NCI-H345 (cell line): ENCODE measurements at regions not wholly inside any gene's neighbourhood (a gene's known extent, or its start where the extent isn't known, plus 50 kb on each side); places are given as distances from the start of the nearest gene placed in this dataset.
"Not testable (repeated sequence)": the region's sequence is repeated elsewhere in the genome, so short reads cannot be mapped to it uniquely, and the experiment has no call there.

ENCODE experiments used
- DNase-seq: peaks from one replicate; lab custom pipeline; 2025; lab: John Stamatoyannopoulos, UW

DNA sequence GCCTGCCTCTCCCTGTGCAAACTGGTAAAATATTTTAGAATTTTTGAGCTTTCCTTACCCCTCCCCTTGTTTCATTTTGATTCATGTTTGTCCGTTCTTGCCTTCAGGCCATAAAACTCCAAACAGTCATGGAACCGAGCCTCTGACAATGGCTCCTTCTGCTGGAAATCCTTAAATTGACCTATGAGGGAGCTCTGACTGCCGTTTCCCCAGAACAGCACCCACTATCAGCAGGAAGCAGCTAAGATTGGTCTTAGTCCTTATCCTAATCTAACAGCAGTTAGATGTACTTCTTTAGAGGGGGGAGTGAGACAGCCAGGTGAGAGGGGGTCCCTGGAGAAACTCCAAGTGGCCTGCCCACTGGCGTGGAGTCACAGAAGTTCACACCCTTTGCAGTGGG, 106.7 kb downstream of the FAM174A start:
- no peak for DNase-seq

DNA sequence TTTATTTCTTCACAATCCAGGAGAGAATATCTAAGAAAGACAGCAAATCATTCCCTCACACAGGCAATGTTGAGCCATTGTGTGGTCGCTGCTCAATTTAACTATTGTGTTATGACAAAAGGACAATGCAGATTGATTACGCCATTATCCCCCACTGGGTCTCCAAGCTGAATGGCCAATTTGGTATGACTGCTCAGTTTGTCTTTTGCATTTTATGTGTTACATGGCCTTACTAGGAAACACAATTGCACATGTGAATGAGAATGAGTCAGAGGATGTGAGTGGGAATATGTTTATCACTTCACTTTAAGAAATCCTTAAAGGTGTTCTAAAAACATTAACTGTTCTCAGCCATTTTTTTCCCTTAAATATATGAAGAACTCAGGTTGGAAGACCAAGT, 108.3 kb downstream of the FAM174A start:
- peak; percentile 38 for DNase-seq

DNA sequence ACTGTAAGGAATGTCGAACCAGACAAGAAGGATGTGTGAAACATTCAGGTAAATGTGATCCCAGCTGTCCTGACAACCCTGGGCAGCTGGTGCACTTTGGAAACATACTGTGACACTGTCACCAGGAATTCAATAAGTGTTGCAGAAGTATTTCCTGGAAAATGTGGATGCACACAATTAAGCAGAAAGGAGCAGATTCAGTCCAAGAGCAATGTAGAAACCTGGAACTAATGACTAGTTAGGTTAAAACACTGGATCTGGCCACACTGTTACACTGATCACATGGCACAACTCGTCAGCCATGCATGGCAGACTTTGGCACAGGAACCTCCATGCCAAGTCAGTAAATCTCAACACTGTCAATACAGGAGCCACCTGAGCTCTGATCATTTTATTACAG, 109.0 kb downstream of the FAM174A start:
- peak; percentile 85 for DNase-seq

DNA sequence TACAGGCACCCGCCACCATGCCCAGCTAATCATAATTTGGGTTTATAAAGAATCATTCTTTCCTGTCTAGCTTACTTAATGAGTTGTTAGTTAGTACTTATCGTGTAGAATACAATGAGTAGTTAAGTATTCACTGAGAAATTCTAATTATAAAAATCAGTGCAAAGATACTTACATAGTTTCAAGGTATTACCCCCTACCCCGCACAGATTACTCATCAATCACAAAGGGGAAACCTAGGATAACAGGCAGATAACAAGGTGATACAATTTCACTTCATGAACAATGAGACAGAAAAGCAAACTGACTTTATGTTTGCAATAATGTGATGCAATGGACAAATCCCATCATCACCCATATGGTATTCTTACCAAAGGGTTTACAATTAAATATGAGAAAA, 109.6 kb downstream of the FAM174A start:
- no peak for DNase-seq

DNA sequence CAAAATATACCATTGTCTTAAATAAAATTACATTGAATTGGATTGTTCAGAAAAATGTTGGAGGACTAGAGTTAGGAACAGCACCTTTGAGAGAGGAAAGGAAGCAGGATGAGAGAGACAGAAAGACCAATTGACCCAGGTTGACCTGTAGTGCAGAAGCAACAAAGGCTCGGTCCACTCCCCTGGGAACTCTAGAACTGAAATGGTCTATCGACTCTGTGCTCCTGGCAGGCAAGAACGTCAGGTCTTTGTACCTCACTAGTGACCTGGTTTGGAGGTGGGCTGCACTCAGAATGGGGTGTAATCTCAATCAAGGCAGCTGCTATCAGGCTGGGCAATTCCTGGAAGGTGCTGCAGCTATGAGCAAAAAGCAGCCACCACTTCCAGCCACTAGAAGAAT, 110.8 kb downstream of the FAM174A start:
- DNase-seq: no peak

DNA sequence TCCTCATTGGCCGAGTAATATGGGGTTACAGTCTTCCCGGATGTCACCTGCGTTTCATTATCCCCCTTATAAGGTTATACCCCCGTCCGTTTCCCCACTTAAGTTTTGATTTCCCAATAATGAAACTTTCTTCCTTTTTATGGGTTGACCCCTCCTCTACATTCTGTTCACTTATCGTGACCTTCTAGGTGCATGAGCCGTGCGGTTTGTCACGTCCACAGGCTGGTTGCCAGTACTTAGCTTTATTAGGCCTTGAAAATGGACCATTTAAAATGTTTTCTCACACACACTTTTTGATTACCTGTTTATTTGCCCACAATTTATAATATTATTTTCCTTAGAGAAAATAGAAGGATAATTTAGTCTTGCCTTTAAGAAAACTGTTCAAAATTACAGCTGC, 111.5 kb downstream of the FAM174A start:
- no peak for DNase-seq

DNA sequence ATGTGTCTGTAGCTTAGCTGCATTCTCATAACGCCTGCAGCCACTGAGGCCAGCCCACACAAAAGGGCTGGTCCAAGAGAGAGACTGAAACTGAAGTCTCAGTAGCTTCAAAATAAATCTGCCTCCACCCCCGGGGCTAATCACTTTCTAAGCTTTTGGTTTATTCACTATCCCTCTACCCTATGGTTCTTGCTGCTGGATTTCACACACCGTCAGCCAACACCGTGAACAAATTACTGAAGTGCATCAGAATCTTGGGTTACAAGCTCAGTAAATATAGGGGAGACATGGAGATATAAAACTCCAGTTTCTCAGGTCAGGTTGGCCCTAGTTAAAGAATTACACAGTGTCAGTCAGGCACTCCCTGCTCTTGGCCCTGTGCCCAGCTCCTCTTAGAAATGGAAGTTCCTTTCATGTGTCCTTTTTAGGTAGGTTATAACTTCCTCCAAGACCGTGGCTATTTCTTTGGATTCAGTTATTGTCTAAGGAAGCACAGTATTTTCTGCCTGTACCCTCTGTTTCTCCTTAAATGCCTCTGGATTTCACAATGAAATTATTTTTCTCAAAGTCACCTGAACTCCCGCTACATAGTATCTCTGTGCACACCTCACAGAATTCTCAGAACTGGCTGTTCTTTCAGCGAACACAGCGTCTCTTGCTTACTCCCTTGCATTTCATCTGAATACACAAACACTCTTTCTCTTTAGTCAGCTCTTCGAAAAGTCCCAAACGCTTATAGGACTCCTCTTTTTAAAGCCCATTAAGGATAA, 112.5 kb downstream of the FAM174A start:
- DNase-seq: peak; percentile 61

DNA sequence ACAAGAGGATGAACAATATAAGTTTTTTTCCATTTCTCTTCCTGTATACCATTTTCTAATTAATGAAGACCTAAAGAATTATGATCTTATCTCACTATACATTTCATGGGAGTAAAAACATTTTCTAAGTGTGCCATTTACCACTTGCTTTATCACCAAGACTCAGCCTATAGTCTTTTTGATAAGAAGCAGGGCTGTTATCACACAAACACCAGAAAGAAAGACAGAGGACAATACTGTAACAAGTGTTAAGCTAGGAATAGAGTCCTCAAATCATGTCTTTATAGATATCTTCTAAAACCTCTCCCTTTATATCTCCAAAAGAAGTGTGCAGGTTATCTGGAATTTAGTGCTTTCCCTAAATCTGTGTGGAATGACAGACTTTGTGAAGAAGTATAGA, 119.7 kb downstream of the FAM174A start:
- no peak for DNase-seq

DNA sequence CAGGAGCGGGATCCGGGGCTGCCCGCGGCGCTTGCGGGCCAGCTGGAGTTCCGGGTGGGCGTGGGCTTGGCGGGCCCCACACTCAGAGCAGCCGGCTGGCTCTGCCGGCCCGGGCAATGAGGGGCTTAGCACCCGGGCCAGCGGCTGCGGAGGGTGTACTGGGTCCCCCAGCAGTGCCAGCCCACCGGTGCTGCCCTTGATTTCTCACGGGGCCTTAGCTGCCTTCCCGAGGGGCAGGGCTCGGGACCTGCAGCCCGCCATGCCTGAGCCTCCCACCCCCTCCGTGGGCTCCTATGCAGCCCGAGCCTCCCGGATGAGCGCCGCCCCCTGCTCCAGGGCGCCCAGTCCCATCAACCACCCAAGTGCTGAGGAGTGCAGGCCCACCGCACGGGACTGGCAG, 121.6 kb downstream of the FAM174A start:
- DNase-seq: not testable (repeated sequence)

DNA sequence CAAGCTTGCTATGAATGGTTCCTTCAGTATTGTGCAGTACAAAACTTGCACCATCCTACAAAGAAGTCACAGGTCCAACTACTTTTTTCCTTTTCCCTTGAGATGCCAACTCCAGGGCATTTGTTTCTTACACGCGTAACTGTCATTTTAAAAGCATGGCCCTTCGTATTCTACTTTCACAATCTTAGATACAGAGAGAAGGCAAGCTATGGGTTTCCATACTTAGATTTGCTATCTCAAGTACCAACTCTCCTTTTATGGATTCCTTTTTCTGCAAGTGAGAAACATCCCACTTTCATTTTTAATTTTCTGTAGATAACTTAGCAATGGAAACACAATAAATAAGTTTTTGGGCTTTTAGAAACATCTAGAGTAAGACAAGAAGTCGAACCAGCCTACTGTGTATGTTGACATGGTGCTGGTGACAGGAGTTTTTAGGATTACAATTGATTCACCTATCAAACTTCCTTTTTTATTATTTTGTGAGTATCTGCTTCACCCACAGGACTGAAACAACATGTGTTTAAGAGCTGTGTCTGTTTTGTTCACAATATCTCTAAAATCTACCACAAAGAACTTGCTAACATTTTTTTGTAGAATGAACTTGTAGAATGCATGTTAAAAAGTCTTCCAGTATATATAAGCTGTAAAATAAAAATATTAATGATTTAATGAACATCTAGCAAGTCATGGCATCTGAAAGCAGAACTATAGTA, 124.1 kb downstream of the FAM174A start:
- DNase-seq: no peak

DNA sequence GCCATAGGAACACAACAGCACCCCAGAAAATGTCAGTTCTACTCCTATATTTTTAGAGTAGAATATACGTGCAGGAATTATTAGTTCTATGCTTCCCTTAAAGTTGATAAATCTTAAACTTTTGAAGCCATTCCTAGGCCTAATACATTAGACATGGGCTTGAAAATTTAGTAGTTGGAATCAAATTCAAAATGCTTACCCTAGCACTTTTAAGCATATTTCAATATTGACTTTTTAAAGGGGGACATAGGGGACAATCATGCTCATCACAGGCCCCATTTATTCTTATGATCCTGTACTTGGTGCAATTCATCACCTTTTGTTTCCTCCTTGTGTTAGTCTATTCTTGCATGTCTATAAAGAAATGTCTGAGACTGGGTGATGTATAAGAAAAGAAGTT, 129.0 kb downstream of the FAM174A start:
- DNase-seq: no peak

DNA sequence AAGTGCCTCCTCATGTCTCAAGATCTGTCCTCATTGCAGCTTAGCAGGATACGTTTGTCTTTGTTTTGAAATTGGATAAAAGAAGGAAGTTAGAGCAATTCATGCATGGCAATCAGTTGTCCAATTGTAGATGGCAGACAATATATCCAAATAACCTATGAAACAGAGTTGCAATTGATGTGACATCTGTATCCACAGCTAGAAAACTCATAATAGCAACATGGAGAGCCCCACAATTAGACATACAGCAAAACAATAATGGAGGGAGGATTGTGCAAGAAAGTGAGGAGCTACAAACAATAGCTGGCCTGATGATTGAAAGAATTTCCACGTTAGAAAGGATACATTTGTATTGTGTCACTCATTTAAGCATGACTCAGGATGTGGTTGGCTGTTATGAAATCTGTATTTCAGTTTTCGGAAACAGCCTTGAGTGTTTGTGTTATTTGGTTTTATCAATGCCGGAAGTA, 132.0 kb downstream of the FAM174A start:
- no peak for DNase-seq

DNA sequence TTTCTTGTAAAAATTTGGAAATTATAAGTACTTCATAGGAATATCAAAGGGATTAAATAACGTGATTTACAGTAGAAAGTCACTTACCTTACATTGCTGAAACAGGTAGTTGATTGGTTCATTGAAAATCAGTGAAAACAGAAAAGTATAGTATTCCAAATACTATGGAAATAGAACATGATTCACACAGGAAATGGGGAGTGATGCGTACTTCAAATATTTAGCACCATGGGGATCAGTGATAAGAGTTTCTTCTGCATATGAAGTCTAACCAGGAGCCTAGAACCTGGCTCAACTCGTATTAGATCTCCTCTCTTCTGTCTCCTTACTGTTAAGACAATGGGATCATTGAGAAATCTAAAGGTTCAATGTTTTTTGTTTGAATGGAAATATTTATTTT, 133.3 kb downstream of the FAM174A start:
- DNase-seq: no peak

DNA sequence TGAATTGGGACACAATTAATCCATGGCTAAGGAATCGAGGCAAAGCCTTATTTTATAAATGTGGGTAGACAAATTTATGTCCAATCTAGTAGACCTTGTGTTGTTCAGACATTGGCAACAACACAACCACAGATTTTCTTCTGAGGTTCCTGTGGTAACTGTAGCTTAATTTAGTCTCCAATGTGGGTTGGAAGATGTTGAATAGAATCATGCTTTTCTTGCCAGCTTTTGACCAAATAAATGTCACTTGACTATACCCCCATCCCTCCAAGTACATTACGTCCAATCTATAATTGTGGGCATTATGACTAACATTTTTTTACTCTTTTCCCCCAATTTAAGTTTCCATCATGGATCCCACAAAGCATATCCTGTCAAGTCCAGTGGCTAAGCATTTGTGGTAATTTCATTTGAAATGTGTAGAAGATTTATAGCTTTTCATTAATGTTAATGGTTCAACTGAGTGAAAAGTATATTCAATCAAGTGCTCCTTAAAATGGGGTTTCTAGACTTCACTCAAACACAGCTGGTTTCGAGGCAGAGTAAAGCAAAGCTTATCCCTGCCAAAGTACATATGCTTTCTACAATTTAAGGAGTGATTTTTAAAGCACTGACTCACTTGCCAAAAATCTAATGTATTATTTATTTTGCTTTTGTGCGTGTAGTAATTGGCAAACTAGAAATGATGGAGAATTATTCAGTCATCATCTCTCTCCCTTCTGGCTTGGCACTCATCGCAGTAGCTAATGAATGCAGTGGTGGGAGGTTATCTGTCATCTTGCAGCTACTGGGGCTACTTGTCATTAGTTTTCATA, 141.8 kb downstream of the FAM174A start:
- no peak for DNase-seq

DNA sequence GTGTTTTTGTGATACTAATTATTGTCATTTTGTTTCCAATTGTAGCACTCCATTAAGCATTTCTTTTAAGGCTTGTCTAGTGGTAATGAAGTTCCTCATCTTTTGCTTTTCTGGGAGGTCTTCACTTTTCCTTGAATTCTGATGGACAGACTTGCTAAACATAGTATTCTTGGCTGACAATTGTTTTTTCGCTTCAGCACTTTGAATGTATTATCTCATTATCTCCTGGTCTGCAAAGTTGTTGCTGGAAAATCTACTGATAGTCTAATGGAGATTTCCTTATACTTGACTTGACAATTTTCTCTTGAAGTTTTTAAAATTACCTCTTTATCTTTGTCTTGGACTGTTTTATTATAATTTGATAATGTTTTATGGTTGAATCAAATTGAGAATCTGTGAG, 147.5 kb downstream of the FAM174A start:
- DNase-seq: no peak

DNA sequence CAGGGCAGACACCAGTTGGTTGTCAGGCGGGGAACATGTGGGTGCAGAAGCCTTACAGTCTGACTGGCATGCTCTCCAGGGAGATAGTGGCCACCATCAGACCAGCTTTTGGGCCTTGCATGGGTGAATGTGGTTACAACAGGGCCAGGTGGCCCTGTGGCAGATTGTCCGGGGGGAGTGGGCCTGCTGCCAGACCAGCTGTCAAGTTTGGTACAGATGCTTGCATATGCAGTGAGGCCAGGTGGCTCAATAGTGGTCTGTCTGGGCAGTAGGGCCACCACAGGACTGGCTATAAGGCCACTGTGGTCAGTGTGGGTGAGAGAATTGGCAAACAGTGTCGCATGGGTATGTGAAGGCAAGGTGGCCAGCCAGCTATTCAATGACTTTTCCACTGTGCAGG, 148.7 kb downstream of the FAM174A start:
- no peak for DNase-seq

DNA sequence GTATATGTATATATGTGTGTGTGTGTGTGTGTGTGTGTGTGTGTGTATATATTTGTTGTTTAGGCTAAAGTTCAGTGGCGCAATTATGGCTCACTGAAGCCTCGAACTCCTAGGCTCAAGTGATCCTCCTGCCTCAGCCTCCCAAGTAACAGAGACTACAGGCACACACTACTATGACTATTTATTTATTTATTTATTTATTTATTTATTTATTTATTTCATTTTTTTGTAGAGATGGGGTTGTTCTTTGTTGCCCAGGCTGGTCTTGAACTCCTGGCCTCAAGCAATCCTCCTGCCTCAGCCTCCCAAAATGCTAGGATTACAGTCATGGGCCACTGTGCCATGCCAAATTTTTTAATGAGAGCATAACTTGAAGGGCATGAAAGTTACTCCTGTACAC, 149.9 kb downstream of the FAM174A start:
- DNase-seq: not testable (repeated sequence)

DNA sequence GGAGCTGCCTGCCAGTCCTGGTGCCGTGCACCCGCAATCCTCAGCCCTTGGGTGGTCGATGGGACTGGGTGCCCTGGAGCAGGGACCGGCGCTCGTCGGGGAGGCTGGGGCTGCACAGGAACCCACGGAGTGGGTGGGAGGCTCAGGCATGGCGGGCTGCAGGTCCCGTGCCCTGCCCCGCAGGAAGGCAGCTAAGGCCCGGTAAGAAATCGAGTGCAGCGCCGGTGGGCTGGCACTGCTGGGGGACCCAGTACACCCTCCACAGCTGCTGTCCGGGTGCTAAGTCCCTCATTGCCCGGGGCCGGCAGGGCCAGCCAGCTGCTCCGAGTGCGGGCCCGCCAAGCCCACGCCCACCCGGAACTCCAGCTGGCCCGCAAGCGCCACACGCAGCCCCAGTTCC, 153.7 kb downstream of the FAM174A start:
- not testable (repeated sequence) for DNase-seq

DNA sequence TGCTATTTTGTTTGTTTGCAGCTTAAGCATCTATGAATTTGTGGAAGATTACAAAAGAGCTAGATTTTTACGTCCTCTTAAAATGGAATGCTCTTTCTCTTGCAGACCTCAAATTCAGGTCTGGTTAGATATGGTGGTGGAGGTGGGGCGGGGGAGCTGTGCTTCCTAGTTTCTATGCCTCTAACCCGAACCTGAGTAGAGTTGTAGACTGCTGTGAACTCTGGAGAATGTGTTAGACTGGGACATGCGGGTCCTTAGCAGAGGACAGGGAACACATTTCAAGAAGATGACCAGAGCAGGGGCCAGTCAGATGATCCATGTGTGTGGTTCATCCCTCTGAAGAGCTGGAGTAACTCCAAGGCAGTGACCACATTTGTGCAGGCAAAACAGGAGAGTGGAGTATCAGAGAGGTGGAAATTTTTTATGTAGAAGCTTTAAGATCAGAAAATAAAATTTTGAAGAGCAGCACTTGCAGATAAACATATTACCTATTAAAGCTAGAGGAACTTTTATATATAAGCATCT, 154.9 kb downstream of the FAM174A start:
- no peak for DNase-seq

DNA sequence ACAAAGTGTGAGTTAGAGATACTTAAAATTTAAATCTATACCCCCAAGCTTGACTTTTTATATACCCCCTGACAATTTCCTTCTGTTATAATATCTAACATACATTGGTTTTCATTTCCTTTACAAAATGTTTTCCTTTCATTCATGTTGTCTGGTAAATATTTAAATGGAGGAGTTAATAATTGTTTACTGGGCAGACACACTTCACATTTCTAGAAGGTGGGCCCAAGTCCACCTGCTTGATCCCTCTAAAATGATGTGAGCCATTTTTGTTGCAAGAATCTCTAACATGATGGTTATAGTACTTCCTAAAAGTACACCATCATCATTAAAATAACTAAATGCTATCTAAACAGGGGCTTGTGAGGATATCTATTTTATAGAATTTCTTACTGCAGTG, 155.9 kb downstream of the FAM174A start:
- no peak for DNase-seq

DNA sequence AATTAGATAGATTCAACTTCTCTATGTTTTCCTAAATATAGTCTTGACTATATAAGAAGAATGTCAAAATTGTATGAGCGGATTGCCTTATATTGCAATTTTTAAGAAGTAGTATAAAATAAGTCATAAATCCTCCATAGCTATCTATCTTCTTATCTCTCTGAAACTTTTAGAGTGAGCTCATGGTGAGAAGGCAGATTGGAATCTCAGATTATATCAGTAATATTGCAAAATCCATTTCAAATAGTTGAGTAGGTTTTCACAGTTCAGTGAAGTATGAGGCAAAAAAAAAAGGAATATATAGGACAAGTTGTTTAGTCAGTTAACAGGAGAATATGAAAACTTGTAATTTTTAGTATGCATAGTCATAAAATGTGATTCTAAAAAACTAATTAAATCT, 156.4 kb downstream of the FAM174A start:
- DNase-seq: no peak

DNA sequence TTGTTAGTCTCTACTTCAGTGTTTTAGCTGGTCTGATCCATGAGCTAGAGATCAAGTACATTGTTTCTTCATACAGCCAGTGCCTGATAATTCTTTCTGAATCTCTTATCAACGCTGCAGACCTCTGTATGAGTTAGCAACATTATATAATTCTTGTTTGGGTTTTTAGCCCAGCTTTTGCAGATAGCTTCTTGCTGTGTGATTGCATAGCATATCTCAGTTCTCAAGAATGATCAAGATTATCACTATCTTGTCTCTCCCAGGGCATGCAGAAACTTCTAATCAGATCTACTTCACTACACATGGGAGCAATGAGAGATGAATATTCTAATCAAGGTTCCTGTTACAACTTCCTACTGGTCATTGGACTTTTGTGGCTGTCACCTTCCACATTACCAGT, 158.3 kb downstream of the FAM174A start:
- no peak for DNase-seq

DNA sequence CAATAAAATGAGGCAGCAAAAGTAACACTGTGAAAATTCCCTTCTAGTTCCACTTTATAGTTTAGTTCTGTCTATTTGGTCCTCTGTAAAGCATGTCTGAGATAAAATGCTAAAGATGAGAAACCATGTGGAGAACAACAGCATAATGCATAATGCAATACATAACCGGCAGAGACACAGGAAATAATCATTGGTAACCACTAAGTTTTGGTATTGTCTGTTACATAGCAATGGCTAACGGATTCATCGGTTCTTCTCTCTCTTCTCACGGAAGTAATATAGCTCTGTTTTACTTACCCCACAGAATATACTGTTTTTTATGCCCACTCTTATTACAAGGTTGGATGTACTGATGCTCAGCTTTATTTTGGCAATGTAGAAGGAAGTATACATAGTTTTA, 158.9 kb downstream of the FAM174A start:
- no peak for DNase-seq
